SU-DHL-6 (cell line): ENCODE measurements at regions not wholly inside any gene's neighbourhood (a gene's known extent, or its start where the extent isn't known, plus 50 kb on each side); places are given as distances from the start of the nearest gene placed in this dataset.

Experiments
- EZH2phosphoT487 ChIP-seq: fragments of 200-600 bp; sonication (generic), shearing (Covaris generic); conservative IDR thresholded peaks from 2 replicates; pipeline ENCODE4 v1.6.1; 2018; ENCODE audit warnings: mild to moderate bottlenecking, antibody characterized with exemption, low read length, moderate library complexity, mixed read lengths
- TF ChIP-seq, protein P1 (sequence below): fragments of 200-600 bp; sonication (generic); IDR thresholded peaks from one replicate; pipeline ENCODE4 v1.5.1; 2017; ENCODE audit warnings: antibody characterized with exemption, mild to moderate bottlenecking, low read length, moderate library complexity; ENCODE audit not compliant: insufficient read depth, poor library complexity, severe bottlenecking

GRCh38 chr13:105848494-105848893 is 687.0 kb downstream of the EFNB2 start:
- TF ChIP-seq, protein P1, sequence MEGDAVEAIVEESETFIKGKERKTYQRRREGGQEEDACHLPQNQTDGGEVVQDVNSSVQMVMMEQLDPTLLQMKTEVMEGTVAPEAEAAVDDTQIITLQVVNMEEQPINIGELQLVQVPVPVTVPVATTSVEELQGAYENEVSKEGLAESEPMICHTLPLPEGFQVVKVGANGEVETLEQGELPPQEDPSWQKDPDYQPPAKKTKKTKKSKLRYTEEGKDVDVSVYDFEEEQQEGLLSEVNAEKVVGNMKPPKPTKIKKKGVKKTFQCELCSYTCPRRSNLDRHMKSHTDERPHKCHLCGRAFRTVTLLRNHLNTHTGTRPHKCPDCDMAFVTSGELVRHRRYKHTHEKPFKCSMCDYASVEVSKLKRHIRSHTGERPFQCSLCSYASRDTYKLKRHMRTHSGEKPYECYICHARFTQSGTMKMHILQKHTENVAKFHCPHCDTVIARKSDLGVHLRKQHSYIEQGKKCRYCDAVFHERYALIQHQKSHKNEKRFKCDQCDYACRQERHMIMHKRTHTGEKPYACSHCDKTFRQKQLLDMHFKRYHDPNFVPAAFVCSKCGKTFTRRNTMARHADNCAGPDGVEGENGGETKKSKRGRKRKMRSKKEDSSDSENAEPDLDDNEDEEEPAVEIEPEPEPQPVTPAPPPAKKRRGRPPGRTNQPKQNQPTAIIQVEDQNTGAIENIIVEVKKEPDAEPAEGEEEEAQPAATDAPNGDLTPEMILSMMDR = no peak
- TF ChIP-seq EZH2phosphoT487 = no peak
